GM12874 (cell line): ENCODE measurements at regions not wholly inside any gene's neighbourhood (a gene's known extent, or its start where the extent isn't known, plus 50 kb on each side); places are given as distances from the start of the nearest gene placed in this dataset.

Source experiments
- CTCF ChIP-seq: IDR thresholded peaks from 2 replicates; pipeline ENCODE4 v1.5.1; 2011; ENCODE audit warnings: low read depth, mild to moderate bottlenecking, control low read depth, low read length, moderate library complexity; ENCODE audit not compliant: insufficient read depth

GRCh38 chr3:33958661-33959060 lies 160.2 kb downstream of the PDCD6IP start:
- no peak for TF ChIP-seq CTCF

- TF ChIP-seq CTCF: no peak
Measured at GRCh38 chr3:33962396-33962795, 164.0 kb downstream of the PDCD6IP start.

GRCh38 chr3:33971055-33971454 lies 172.6 kb downstream of the PDCD6IP start:
- no peak for TF ChIP-seq CTCF

GRCh38 chr3:33975463-33975862 lies 177.0 kb downstream of the PDCD6IP start:
- TF ChIP-seq CTCF: no peak

- TF ChIP-seq CTCF: no peak
Measured at GRCh38 chr3:33977227-33977626, 178.8 kb downstream of the PDCD6IP start.

- TF ChIP-seq CTCF: peak; percentile 25; the same call in 1 of the 2 replicates
Measured at GRCh38 chr3:33980252-33980651, 181.8 kb downstream of the PDCD6IP start.

GRCh38 chr3:33982269-33982798 lies 183.9 kb downstream of the PDCD6IP start:
- TF ChIP-seq CTCF: no peak

GRCh38 chr3:33989229-33989628 lies 190.8 kb downstream of the PDCD6IP start:
- no peak for TF ChIP-seq CTCF
